Type B pancreatic cell (in vitro differentiated cells): ENCODE measurements at regions not wholly inside any gene's neighbourhood (a gene's known extent, or its start where the extent isn't known, plus 50 kb on each side); places are given as distances from the start of the nearest gene placed in this dataset.
A peak's percentile ranks its signal among the peaks of the same experiment; 100 is the strongest.

Experiments used
- DNase-seq: peaks from one replicate; pipeline ENCODE4 v3.0.0; 2021; ENCODE audit warnings: mixed read lengths; ENCODE audit not compliant: unreplicated experiment; ENCODE audit errors: extremely low spot score
- H3K27ac Mint-ChIP-seq: 2 replicates; pipeline ENCODE4 v1.8.0; 2021; ENCODE audit warnings: mild to moderate bottlenecking, mixed read lengths
- H3K27me3 Mint-ChIP-seq: 2 replicates; pipeline ENCODE4 v1.8.0; 2021; ENCODE audit warnings: mixed read lengths
- H3K36me3 Mint-ChIP-seq: 2 replicates; pipeline ENCODE4 v1.8.0; 2021; ENCODE audit warnings: mixed read lengths
- H3K4me1 Mint-ChIP-seq: one replicate; pipeline ENCODE4 v1.8.0; 2021; ENCODE audit warnings: mixed read lengths; ENCODE audit not compliant: unreplicated experiment
- H3K4me3 Mint-ChIP-seq: 2 replicates; pipeline ENCODE4 v1.8.0; 2021; ENCODE audit warnings: mild to moderate bottlenecking, mixed read lengths
- H3K9me3 Mint-ChIP-seq: 2 replicates; pipeline ENCODE4 v1.8.0; 2021; ENCODE audit warnings: mixed read lengths
- TF ChIP-seq, protein P1 (sequence below): fragments of 200-600 bp; sonication (generic); conservative IDR thresholded peaks from 2 replicates; pipeline ENCODE4 v1.5.0; 2021; ENCODE audit warnings: antibody characterized with exemption, mild to moderate bottlenecking

DNA sequence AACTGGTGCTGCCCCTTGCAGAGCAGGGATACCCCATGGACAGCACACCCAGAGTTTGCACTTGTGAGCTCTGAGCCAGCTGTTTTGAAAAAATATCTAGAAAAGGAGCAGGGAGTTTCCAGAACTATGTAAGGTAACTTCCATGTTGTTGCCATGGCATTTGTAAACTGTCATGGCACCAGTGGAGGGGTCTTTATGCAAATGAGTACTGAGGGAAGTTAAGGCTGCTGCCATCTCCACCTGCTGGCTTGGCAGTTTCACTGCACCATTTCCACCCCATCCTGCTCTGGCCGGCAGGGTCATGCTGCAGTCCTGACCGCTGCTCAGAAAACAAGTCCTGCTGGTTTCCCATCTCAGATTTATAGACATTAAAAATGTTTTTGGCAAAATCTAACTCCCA, 52.3 kb upstream of the SNTG2 start:
- no peaks in the 10 kb centered on the region for H3K27me3 Mint-ChIP-seq
- DNase-seq = no peak
- H3K4me1 Mint-ChIP-seq = no peaks in the 10 kb centered on the region
- H3K27ac Mint-ChIP-seq = no peak overlapping the region
- TF ChIP-seq, protein P1, sequence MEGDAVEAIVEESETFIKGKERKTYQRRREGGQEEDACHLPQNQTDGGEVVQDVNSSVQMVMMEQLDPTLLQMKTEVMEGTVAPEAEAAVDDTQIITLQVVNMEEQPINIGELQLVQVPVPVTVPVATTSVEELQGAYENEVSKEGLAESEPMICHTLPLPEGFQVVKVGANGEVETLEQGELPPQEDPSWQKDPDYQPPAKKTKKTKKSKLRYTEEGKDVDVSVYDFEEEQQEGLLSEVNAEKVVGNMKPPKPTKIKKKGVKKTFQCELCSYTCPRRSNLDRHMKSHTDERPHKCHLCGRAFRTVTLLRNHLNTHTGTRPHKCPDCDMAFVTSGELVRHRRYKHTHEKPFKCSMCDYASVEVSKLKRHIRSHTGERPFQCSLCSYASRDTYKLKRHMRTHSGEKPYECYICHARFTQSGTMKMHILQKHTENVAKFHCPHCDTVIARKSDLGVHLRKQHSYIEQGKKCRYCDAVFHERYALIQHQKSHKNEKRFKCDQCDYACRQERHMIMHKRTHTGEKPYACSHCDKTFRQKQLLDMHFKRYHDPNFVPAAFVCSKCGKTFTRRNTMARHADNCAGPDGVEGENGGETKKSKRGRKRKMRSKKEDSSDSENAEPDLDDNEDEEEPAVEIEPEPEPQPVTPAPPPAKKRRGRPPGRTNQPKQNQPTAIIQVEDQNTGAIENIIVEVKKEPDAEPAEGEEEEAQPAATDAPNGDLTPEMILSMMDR = peak; percentile 71
- H3K4me3 Mint-ChIP-seq = no peak overlapping the region
- peaks cover 18% of the 10 kb centered on the region for H3K9me3 Mint-ChIP-seq
- H3K36me3 Mint-ChIP-seq = no peaks in the 10 kb centered on the region

- peaks cover 18% of the 10 kb centered on the region for H3K9me3 Mint-ChIP-seq
- TF ChIP-seq, protein P1 = no peak
- H3K4me3 Mint-ChIP-seq = no peak overlapping the region
- no peaks in the 10 kb centered on the region for H3K27me3 Mint-ChIP-seq
- H3K4me1 Mint-ChIP-seq = no peaks in the 10 kb centered on the region
- DNase-seq = no peak
- H3K36me3 Mint-ChIP-seq = no peaks in the 10 kb centered on the region
- no peak overlapping the region for H3K27ac Mint-ChIP-seq
Measured at GRCh38 chr2:897091-897490, 53.6 kb upstream of the SNTG2 start.

GRCh38 chr2:893311-893710, 57.3 kb upstream of the SNTG2 start:
- Mint-ChIP-seq H3K27ac (no peak overlapping the region), H3K36me3 (no peaks in the 10 kb centered on the region), H3K9me3 (peaks cover 15% of the 10 kb centered on the region), H3K4me1 (no peaks in the 10 kb centered on the region), H3K4me3 (no peak overlapping the region), H3K27me3 (no peaks in the 10 kb centered on the region)
- TF ChIP-seq, protein P1 = no peak
- no peak for DNase-seq

DNA sequence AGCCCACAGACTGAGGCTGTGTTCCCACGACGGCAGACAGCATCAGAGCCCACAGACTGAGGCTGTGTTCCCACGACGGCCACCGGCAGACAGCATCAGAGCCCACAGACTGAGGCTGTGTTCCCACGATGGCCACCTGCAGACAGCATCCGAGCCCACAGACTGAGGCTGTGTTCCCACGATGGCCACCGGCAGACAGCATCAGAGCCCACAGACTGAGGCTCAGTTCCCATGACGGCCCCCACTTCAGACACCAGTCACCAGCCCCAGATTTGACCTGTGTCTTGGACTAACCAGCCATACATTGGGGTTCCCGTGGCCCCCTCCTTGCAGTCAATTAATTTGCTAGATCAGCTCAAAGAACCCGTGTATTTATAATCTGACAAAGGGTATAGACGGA, 57.8 kb upstream of the SNTG2 start:
- no peaks in the 10 kb centered on the region for H3K36me3 Mint-ChIP-seq
- DNase-seq = no peak
- H3K27ac Mint-ChIP-seq = no peak overlapping the region
- peaks cover under 1% of the 10 kb centered on the region for H3K4me1 Mint-ChIP-seq
- H3K4me3 Mint-ChIP-seq = no peak overlapping the region
- H3K27me3 Mint-ChIP-seq = no peaks in the 10 kb centered on the region
- peaks cover 15% of the 10 kb centered on the region for H3K9me3 Mint-ChIP-seq
- TF ChIP-seq, protein P1 = no peak

- TF ChIP-seq, protein P1 = no peak
- no peak overlapping the region for H3K4me3 Mint-ChIP-seq
- peaks cover 15% of the 10 kb centered on the region for H3K9me3 Mint-ChIP-seq
- H3K27me3 Mint-ChIP-seq = no peaks in the 10 kb centered on the region
- H3K27ac Mint-ChIP-seq = no peak overlapping the region
- DNase-seq = no peak
- no peaks in the 10 kb centered on the region for H3K36me3 Mint-ChIP-seq
- H3K4me1 Mint-ChIP-seq = peaks cover 6% of the 10 kb centered on the region
Measured at GRCh38 chr2:892401-892800, 58.2 kb upstream of the SNTG2 start.

- Mint-ChIP-seq H3K27ac (no peak overlapping the region), H3K9me3 (peaks cover 15% of the 10 kb centered on the region), H3K36me3 (no peaks in the 10 kb centered on the region), H3K4me3 (no peak overlapping the region), H3K4me1 (peaks cover 7% of the 10 kb centered on the region), H3K27me3 (no peaks in the 10 kb centered on the region)
- DNase-seq = no peak
- TF ChIP-seq, protein P1 = no peak
Measured at GRCh38 chr2:891734-892133, 58.9 kb upstream of the SNTG2 start.
